OCI-LY3 (cell line): ENCODE measurements at regions not wholly inside any gene's neighbourhood (a gene's known extent, or its start where the extent isn't known, plus 50 kb on each side); places are given as distances from the start of the nearest gene placed in this dataset.

Experiments used
- CTCF ChIP-seq: fragments of 200-600, 300-600 bp; sonication (generic); IDR thresholded peaks from 2 replicates; pipeline ENCODE4 v1.5.1; 2014; ENCODE audit warnings: antibody characterized with exemption, low read length, low read depth
- EZH2phosphoT487 ChIP-seq: fragments of 200-600 bp; shearing (Covaris generic); IDR thresholded peaks from 2 replicates; pipeline ENCODE4 v1.6.1; 2018; ENCODE audit warnings: antibody characterized with exemption, mixed run types, low read depth

- TF ChIP-seq CTCF = no peak
- TF ChIP-seq EZH2phosphoT487 = no peak
Measured at GRCh38 chr11:92727123-92727522, 242.3 kb upstream of the MTNR1B start.
